GM23338 (cell line): ENCODE measurements at regions not wholly inside any gene's neighbourhood (a gene's known extent, or its start where the extent isn't known, plus 50 kb on each side); places are given as distances from the start of the nearest gene placed in this dataset.

Experiments
- ATAC-seq: fragments of 200-7000 bp; cut with Tn5 transposase; 3 replicates; pipeline ENCODE4 v1.9.1; 2020
- DNase-seq: peaks from one replicate; pipeline ENCODE4 v3.0.0-alpha.2; 2015; ENCODE audit warnings: low spot score
- H2AFZ ChIP-seq: fragments of 200-600 bp; sonication (generic); 2 replicates; pipeline ENCODE4 v1.8.0; 2016; ENCODE audit warnings: antibody characterized with exemption, mild to moderate bottlenecking, moderate library complexity
- H3F3A ChIP-seq: fragments of 200-600 bp; sonication (generic); replicated peaks from 2 replicates; pipeline ENCODE4 v1.8.0; 2017; ENCODE audit warnings: antibody characterized with exemption, mixed run types, low read depth
- H3K27ac ChIP-seq: fragments of 200-600 bp; sonication (generic); 2 replicates; pipeline ENCODE4 v1.6.1; 2016; ENCODE audit warnings: low read depth
- H3K27me3 ChIP-seq: fragments of 200-600 bp; sonication (generic); 2 replicates; pipeline ENCODE4 v1.8.0; 2016; ENCODE audit warnings: mild to moderate bottlenecking, mixed run types, moderate library complexity; ENCODE audit not compliant: insufficient read depth
- H3K36me3 ChIP-seq: fragments of 200-600 bp; sonication (generic); 2 replicates; pipeline ENCODE4 v1.8.0; 2016; ENCODE audit warnings: mild to moderate bottlenecking; ENCODE audit not compliant: insufficient read depth
- H3K4me1 ChIP-seq: fragments of 200-600 bp; sonication (generic); 2 replicates; pipeline ENCODE4 v1.8.0; 2016; ENCODE audit warnings: mild to moderate bottlenecking, moderate library complexity; ENCODE audit not compliant: insufficient read depth
- H3K4me2 ChIP-seq: fragments of 200-600 bp; sonication (generic); 2 replicates; pipeline ENCODE4 v1.7.1; 2017; ENCODE audit warnings: mixed run types
- H3K4me3 ChIP-seq: fragments of 200-600 bp; sonication (generic); 2 replicates; pipeline ENCODE4 v1.6.1; 2016; ENCODE audit warnings: mixed run types
- H3K79me2 ChIP-seq: fragments of 200-600 bp; sonication (generic); replicated peaks from 2 replicates; pipeline ENCODE4 v1.8.0; 2017; ENCODE audit warnings: mild to moderate bottlenecking; ENCODE audit not compliant: insufficient read depth
- H3K9me2 ChIP-seq: fragments of 200-600 bp; sonication (generic); 2 replicates; pipeline ENCODE4 v1.8.0; 2017; ENCODE audit not compliant: insufficient read depth
- H4K20me1 ChIP-seq: fragments of 200-600 bp; sonication (generic); replicated peaks from 2 replicates; pipeline ENCODE4 v1.8.0; 2017; ENCODE audit warnings: mild to moderate bottlenecking; ENCODE audit not compliant: insufficient read depth
- H3K27ac Mint-ChIP-seq: 2 replicates; pipeline ENCODE4 v1.8.0; 2020; ENCODE audit warnings: inconsistent platforms, mild to moderate bottlenecking, moderate library complexity, mixed read lengths
- H3K27me3 Mint-ChIP-seq: 3 replicates; pipeline ENCODE4 v1.8.0; 2022; ENCODE audit warnings: low read depth, mild to moderate bottlenecking, moderate library complexity, mixed read lengths, inconsistent platforms; ENCODE audit not compliant: insufficient read depth, poor library complexity
- H3K36me3 Mint-ChIP-seq: 3 replicates; pipeline ENCODE4 v1.8.0; 2021; ENCODE audit warnings: low read depth, mild to moderate bottlenecking, inconsistent platforms, moderate library complexity, mixed read lengths
- H3K4me1 Mint-ChIP-seq: 3 replicates; pipeline ENCODE4 v1.8.0; 2020; ENCODE audit warnings: mild to moderate bottlenecking, inconsistent platforms, mixed read lengths
- H3K4me3 Mint-ChIP-seq: 3 replicates; pipeline ENCODE4 v1.8.0; 2021; ENCODE audit warnings: moderate library complexity, mild to moderate bottlenecking, inconsistent platforms, mixed read lengths
- H3K9me3 Mint-ChIP-seq: 3 replicates; pipeline ENCODE4 v1.8.0; 2020; ENCODE audit warnings: moderate library complexity, mild to moderate bottlenecking, inconsistent platforms, mixed read lengths
- CREB1 ChIP-seq: fragments of 250-450 bp; sonication (Bioruptor Pico); IDR thresholded peaks from 2 replicates; pipeline ENCODE4 v1.5.0; 2020; ENCODE audit warnings: low read depth, mild to moderate bottlenecking, moderate library complexity
- EZH2 ChIP-seq: fragments of 200-600 bp; sonication (generic); IDR thresholded peaks from one replicate; pipeline ENCODE4 v1.8.0; 2017; ENCODE audit warnings: antibody characterized with exemption, mild to moderate bottlenecking, low read depth; ENCODE audit not compliant: unreplicated experiment
- EZH2phosphoT487 ChIP-seq: fragments of 200-600 bp; sonication (generic); IDR thresholded peaks from one replicate; pipeline ENCODE4 v1.8.1; 2018; ENCODE audit warnings: antibody characterized with exemption; ENCODE audit not compliant: unreplicated experiment
- JUNB ChIP-seq: IDR thresholded peaks from one replicate; pipeline ENCODE4 v1.6.1; 2016; ENCODE audit warnings: antibody characterized with exemption; ENCODE audit not compliant: unreplicated experiment
- NANOG ChIP-seq: IDR thresholded peaks from 2 replicates; pipeline ENCODE4 v1.6.1; 2016; ENCODE audit warnings: antibody characterized with exemption, borderline replicate concordance
- POLR2AphosphoS5 ChIP-seq: IDR thresholded peaks from 2 replicates; pipeline ENCODE4 v1.6.1; 2016; ENCODE audit warnings: antibody characterized with exemption, low read depth
- REST ChIP-seq: IDR thresholded peaks from one replicate; pipeline ENCODE4 v1.6.1; 2018; ENCODE audit warnings: antibody characterized with exemption; ENCODE audit not compliant: unreplicated experiment
- STAT1 ChIP-seq: IDR thresholded peaks from one replicate; pipeline ENCODE4 v1.6.1; 2016; ENCODE audit warnings: antibody characterized with exemption; ENCODE audit not compliant: unreplicated experiment
- ZNF114 ChIP-seq: fragments of 250-450 bp; sonication (Bioruptor Pico); IDR thresholded peaks from 2 replicates; pipeline ENCODE4 v1.5.0; 2020; ENCODE audit warnings: mild to moderate bottlenecking, moderate library complexity
- ZNF331 ChIP-seq: fragments of 250-450 bp; sonication (Bioruptor Pico); IDR thresholded peaks from 2 replicates; pipeline ENCODE4 v1.5.0; 2020; ENCODE audit warnings: low read depth, mild to moderate bottlenecking, moderate library complexity
- TF ChIP-seq, protein P1 (sequence below), 2 experiments: fragments of 200-600 bp in 1 of 2; sonication (generic) in 1 of 2; conservative IDR thresholded peaks; 2 replicates each; pipeline versions ENCODE4 v1.5.1 to v1.6.1; 2016 to 2017; ENCODE audit warnings: antibody characterized with exemption in 2 of 2, low read depth in 2 of 2, mild to moderate bottlenecking in 2 of 2, moderate library complexity in 1 of 2
- TF ChIP-seq, protein P2 (sequence below): IDR thresholded peaks from 2 replicates; pipeline ENCODE4 v1.6.1; 2016; ENCODE audit warnings: antibody characterized with exemption
- TF ChIP-seq, protein P3 (sequence below): fragments of 250-450 bp; sonication (Bioruptor Pico); IDR thresholded peaks from 2 replicates; pipeline ENCODE4 v1.5.0; 2020; ENCODE audit warnings: mild to moderate bottlenecking, moderate library complexity

GRCh38 chr3:177750436-177750835 is 553.2 kb upstream of the TBL1XR1 start:
- Histone ChIP-seq H3K4me1 (peaks cover 8% of the 10 kb centered on the region), H3K36me3 (no peaks in the 10 kb centered on the region), H3K4me2 (no peak overlapping the region), H3K79me2 (no peaks in the 10 kb centered on the region), H3K27ac (no peak overlapping the region), H3K27me3 (no peaks in the 10 kb centered on the region), H3F3A (no peaks in the 10 kb centered on the region), H4K20me1 (no peaks in the 10 kb centered on the region), H3K4me3 (no peak overlapping the region), H3K9me2 (no peaks in the 10 kb centered on the region), H2AFZ (no peak overlapping the region)
- ATAC-seq (no peak), DNase-seq (no peak)
- no peaks in the 10 kb centered on the region; the same call in 2 of the 3 replicates for H3K9me3 Mint-ChIP-seq
- H3K27me3 Mint-ChIP-seq: no peaks in the 10 kb centered on the region
- no peaks in the 10 kb centered on the region; the same call in 2 of the 3 replicates for H3K36me3 Mint-ChIP-seq
- no peak overlapping the region for H3K4me3 Mint-ChIP-seq
- H3K4me1 Mint-ChIP-seq: peaks cover 12% of the 10 kb centered on the region
- H3K27ac Mint-ChIP-seq: no peak overlapping the region
- no peak for TF ChIP-seq EZH2
- TF ChIP-seq, protein P1, sequence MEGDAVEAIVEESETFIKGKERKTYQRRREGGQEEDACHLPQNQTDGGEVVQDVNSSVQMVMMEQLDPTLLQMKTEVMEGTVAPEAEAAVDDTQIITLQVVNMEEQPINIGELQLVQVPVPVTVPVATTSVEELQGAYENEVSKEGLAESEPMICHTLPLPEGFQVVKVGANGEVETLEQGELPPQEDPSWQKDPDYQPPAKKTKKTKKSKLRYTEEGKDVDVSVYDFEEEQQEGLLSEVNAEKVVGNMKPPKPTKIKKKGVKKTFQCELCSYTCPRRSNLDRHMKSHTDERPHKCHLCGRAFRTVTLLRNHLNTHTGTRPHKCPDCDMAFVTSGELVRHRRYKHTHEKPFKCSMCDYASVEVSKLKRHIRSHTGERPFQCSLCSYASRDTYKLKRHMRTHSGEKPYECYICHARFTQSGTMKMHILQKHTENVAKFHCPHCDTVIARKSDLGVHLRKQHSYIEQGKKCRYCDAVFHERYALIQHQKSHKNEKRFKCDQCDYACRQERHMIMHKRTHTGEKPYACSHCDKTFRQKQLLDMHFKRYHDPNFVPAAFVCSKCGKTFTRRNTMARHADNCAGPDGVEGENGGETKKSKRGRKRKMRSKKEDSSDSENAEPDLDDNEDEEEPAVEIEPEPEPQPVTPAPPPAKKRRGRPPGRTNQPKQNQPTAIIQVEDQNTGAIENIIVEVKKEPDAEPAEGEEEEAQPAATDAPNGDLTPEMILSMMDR (conservative IDR thresholded peaks at IDR 0.05; ENCODE audit: low read depth in 2 of 2): no peak
- no peak for TF ChIP-seq ZNF114 (CRISPR knock-in tag)
- no peak for TF ChIP-seq REST
- no peak for TF ChIP-seq STAT1
- TF ChIP-seq ZNF331 (CRISPR knock-in tag): no peak
- no peak for TF ChIP-seq POLR2AphosphoS5
- no peak for TF ChIP-seq EZH2phosphoT487
- TF ChIP-seq, protein P2, sequence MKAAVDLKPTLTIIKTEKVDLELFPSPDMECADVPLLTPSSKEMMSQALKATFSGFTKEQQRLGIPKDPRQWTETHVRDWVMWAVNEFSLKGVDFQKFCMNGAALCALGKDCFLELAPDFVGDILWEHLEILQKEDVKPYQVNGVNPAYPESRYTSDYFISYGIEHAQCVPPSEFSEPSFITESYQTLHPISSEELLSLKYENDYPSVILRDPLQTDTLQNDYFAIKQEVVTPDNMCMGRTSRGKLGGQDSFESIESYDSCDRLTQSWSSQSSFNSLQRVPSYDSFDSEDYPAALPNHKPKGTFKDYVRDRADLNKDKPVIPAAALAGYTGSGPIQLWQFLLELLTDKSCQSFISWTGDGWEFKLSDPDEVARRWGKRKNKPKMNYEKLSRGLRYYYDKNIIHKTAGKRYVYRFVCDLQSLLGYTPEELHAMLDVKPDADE: no peak
- TF ChIP-seq NANOG: no peak
- TF ChIP-seq JUNB: no peak
- TF ChIP-seq, protein P3, sequence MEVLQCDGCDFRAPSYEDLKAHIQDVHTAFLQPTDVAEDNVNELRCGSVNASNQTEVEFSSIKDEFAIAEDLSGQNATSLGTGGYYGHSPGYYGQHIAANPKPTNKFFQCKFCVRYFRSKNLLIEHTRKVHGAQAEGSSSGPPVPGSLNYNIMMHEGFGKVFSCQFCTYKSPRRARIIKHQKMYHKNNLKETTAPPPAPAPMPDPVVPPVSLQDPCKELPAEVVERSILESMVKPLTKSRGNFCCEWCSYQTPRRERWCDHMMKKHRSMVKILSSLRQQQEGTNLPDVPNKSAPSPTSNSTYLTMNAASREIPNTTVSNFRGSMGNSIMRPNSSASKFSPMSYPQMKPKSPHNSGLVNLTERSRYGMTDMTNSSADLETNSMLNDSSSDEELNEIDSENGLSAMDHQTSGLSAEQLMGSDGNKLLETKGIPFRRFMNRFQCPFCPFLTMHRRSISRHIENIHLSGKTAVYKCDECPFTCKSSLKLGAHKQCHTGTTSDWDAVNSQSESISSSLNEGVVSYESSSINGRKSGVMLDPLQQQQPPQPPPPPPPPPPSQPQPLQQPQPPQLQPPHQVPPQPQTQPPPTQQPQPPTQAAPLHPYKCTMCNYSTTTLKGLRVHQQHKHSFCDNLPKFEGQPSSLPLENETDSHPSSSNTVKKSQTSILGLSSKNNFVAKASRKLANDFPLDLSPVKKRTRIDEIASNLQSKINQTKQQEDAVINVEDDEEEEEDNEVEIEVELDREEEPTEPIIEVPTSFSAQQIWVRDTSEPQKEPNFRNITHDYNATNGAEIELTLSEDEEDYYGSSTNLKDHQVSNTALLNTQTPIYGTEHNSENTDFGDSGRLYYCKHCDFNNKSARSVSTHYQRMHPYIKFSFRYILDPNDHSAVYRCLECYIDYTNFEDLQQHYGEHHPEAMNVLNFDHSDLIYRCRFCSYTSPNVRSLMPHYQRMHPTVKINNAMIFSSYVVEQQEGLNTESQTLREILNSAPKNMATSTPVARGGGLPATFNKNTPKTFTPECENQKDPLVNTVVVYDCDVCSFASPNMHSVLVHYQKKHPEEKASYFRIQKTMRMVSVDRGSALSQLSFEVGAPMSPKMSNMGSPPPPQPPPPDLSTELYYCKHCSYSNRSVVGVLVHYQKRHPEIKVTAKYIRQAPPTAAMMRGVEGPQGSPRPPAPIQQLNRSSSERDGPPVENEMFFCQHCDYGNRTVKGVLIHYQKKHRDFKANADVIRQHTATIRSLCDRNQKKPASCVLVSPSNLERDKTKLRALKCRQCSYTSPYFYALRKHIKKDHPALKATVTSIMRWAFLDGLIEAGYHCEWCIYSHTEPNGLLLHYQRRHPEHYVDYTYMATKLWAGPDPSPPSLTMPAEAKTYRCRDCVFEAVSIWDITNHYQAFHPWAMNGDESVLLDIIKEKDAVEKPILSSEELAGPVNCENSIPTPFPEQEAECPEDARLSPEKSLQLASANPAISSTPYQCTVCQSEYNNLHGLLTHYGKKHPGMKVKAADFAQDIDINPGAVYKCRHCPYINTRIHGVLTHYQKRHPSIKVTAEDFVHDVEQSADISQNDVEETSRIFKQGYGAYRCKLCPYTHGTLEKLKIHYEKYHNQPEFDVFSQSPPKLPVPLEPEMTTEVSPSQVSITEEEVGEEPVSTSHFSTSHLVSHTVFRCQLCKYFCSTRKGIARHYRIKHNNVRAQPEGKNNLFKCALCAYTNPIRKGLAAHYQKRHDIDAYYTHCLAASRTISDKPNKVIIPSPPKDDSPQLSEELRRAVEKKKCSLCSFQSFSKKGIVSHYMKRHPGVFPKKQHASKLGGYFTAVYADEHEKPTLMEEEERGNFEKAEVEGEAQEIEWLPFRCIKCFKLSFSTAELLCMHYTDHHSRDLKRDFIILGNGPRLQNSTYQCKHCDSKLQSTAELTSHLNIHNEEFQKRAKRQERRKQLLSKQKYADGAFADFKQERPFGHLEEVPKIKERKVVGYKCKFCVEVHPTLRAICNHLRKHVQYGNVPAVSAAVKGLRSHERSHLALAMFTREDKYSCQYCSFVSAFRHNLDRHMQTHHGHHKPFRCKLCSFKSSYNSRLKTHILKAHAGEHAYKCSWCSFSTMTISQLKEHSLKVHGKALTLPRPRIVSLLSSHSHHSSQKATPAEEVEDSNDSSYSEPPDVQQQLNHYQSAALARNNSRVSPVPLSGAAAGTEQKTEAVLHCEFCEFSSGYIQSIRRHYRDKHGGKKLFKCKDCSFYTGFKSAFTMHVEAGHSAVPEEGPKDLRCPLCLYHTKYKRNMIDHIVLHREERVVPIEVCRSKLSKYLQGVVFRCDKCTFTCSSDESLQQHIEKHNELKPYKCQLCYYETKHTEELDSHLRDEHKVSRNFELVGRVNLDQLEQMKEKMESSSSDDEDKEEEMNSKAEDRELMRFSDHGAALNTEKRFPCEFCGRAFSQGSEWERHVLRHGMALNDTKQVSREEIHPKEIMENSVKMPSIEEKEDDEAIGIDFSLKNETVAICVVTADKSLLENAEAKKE (CRISPR knock-in tag): no peak
- TF ChIP-seq CREB1: no peak
